Heart left ventricle (tissue), 13 donors: ENCODE measurements at regions not wholly inside any gene's neighbourhood (a gene's known extent, or its start where the extent isn't known, plus 50 kb on each side); places are given as distances from the start of the nearest gene placed in this dataset.

ENCODE experiments used
- POLR2A ChIP-seq, 2 donors: fragments of 450-650 bp; IDR thresholded peaks; one replicate each; pipeline ENCODE4 v1.6.1; 2017; ENCODE audit warnings: antibody characterized with exemption in 2 of 2, mild to moderate bottlenecking in 2 of 2, moderate library complexity in 2 of 2
- TF ChIP-seq, protein P1 (sequence below), 12 donors: fragments of 200-600 bp; sonication (generic) in 4 of 12; IDR thresholded peaks; one replicate each; pipeline versions ENCODE4 v1.5.0 to v1.8.0; 2018 to 2022; ENCODE audit warnings: antibody characterized with exemption in 12 of 12, mild to moderate bottlenecking in 5 of 12
- donor health status: ischemic (EF 13 %, LVEDD 7.1; RV severe dilation, severe dysfunction).
- donor health status: DM: no; HTN: yes; CAD: no.
- donor health status: DM: no; HTN: no; CAD: no.
- donor health status: ischemic (EF 25% LVEDD 6.9; RV normal size, moderate dysfunction).
- donor health status: ischemic (EF 25% LVEDD 5.7; RV mildly dilated, moderate dysfunction).
- donor health status: ischemic (EF 35%, LVEDD 5.7; RV mildly dilated, moderate dysfunction).
- donor health status: nonischemic (EF 11% LVEDD 7.7; RV severe dilation, severe dysfunction).
- donor health status: DM: yes; HTN: yes; CAD: no.
- donor health status: PGD.
- donor health status: ischemic (EF 29% LVEDD 5.4; RV normal size, mild dysfunction).
- donor health status: nonischemic (EF 23%, LVEDD 6.1; RV moderate dilation, normal function).

DNA sequence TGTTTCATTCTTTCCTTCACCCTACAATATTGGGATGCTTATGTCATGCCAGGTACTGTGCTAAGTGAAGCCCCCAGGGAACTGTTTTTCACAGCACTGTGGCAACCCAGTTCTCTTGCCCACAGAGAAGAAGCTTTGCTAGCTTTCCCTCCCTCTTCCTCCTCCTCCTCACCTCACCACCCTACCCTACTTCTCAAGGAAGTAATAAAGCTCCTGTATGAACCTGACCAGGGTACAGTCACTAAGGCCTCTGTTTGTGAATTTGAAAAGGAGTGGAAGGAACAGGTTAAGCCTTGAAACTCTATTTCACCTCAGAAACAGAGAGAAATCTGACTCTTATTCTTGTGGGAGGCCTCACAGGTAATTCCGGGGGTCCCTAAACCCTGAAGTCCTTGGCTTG is 219.4 kb upstream of the RADX start:
- TF ChIP-seq, protein P1, sequence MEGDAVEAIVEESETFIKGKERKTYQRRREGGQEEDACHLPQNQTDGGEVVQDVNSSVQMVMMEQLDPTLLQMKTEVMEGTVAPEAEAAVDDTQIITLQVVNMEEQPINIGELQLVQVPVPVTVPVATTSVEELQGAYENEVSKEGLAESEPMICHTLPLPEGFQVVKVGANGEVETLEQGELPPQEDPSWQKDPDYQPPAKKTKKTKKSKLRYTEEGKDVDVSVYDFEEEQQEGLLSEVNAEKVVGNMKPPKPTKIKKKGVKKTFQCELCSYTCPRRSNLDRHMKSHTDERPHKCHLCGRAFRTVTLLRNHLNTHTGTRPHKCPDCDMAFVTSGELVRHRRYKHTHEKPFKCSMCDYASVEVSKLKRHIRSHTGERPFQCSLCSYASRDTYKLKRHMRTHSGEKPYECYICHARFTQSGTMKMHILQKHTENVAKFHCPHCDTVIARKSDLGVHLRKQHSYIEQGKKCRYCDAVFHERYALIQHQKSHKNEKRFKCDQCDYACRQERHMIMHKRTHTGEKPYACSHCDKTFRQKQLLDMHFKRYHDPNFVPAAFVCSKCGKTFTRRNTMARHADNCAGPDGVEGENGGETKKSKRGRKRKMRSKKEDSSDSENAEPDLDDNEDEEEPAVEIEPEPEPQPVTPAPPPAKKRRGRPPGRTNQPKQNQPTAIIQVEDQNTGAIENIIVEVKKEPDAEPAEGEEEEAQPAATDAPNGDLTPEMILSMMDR (IDR thresholded peaks at IDR 0.05): no peak
- no peak for TF ChIP-seq POLR2A (IDR thresholded peaks at IDR 0.05)
